Common myeloid progenitor, CD34-positive (primary cell): ENCODE measurements at regions not wholly inside any gene's neighbourhood (a gene's known extent, or its start where the extent isn't known, plus 50 kb on each side); places are given as distances from the start of the nearest gene placed in this dataset.

Experiments used
- CTCF ChIA-PET: fragments of 350-600 bp; sonication (Branson Sonifier 250); formaldehyde crosslinking; loops from one replicate; lab custom pipeline; 2021; ENCODE audit warnings: antibody characterized with exemption; lab: Charles Lee
- POLR2A ChIA-PET: fragments of 350-600 bp; sonication (Branson Sonifier 250); formaldehyde crosslinking; loops from one replicate; lab custom pipeline; 2021; ENCODE audit warnings: antibody characterized with exemption; lab: Charles Lee
- DNase-seq, 3 donors: peaks; one replicate each; pipeline versions ENCODE4 v3.0.0 to v3.0.0-alpha.2; 2013
- H3K27ac ChIP-seq, 2 experiments: 1 replicate in 1 of 2; 2 replicates in 1 of 2; pipeline ENCODE4 v1.7.0; 2013; ENCODE audit warnings: inconsistent platforms in 2 of 2, low read length in 2 of 2, mild to moderate bottlenecking in 2 of 2, low read depth in 1 of 2, moderate library complexity in 1 of 2; ENCODE audit not compliant: severe bottlenecking in 2 of 2, insufficient read depth in 1 of 2, poor library complexity in 1 of 2
- H3K27me3 ChIP-seq, 5 experiments: replicated peaks in 2 of 5; 1 replicate in 3 of 5; 2 replicates in 2 of 5; pipeline versions ENCODE4 v1.6.1 to v1.7.0; 2013; ENCODE audit warnings: low read length in 4 of 5, mild to moderate bottlenecking in 2 of 5, moderate library complexity in 2 of 5, inconsistent platforms in 1 of 5; ENCODE audit not compliant: insufficient read depth in 5 of 5, control insufficient read depth in 4 of 5
- H3K36me3 ChIP-seq, 4 experiments: 1 replicate in 2 of 4; 2 replicates in 2 of 4; pipeline versions ENCODE4 v1.6.1 to v1.7.0; 2013; ENCODE audit warnings: low read length in 3 of 4, control low read depth in 1 of 4, mild to moderate bottlenecking in 1 of 4; ENCODE audit not compliant: control insufficient read depth in 4 of 4, insufficient read depth in 4 of 4
- H3K4me1 ChIP-seq, 4 experiments: 1 replicate in 3 of 4; 2 replicates in 1 of 4; pipeline versions ENCODE4 v1.6.1 to v1.7.1; 2013; ENCODE audit warnings: low read length in 3 of 4, mild to moderate bottlenecking in 3 of 4, control low read depth in 1 of 4, inconsistent platforms in 1 of 4, moderate library complexity in 1 of 4; ENCODE audit not compliant: control insufficient read depth in 4 of 4, insufficient read depth in 4 of 4; ENCODE audit errors: control extremely low read depth in 1 of 4
- H3K4me3 ChIP-seq, 7 experiments: 1 replicate in 4 of 7; 2 replicates in 3 of 7; pipeline versions ENCODE4 v1.5.1 to v1.7.0; 2013; ENCODE audit warnings: mild to moderate bottlenecking in 7 of 7, low read length in 6 of 7, moderate library complexity in 6 of 7, inconsistent platforms in 2 of 7, low read depth in 2 of 7, control low read depth in 1 of 7; ENCODE audit not compliant: insufficient read depth in 4 of 7, control insufficient read depth in 1 of 7; ENCODE audit errors: extremely low read depth in 1 of 7
- H3K9me3 ChIP-seq, 5 experiments: 1 replicate in 4 of 5; 2 replicates in 1 of 5; pipeline versions ENCODE4 v1.6.1 to v1.7.1; 2013; ENCODE audit warnings: low read length in 4 of 5, mild to moderate bottlenecking in 2 of 5, inconsistent platforms in 1 of 5, low read depth in 1 of 5, moderate library complexity in 1 of 5; ENCODE audit not compliant: control insufficient read depth in 4 of 5, insufficient read depth in 2 of 5; ENCODE audit errors: control extremely low read depth in 1 of 5
- WGBS: methylation state at CpG from one replicate; pipeline ENCODE4 v1.1.5; 2013; ENCODE audit not compliant: insufficient coverage; 5-methylcytosine and 5-hydroxymethylcytosine counted together

GRCh38 chr12:92077530-92077929 lies 68.1 kb downstream of the BTG1 start:
- WGBS, result 100% methylated on average over 1 of the region's 1 CpG
- DNase-seq, result no peak
- no peaks in the 10 kb centered on the region for H3K4me1 ChIP-seq
- H3K27ac ChIP-seq, result no peak overlapping the region
- no peaks in the 10 kb centered on the region for H3K27me3 ChIP-seq
- CTCF ChIA-PET, result no interaction called here
- no peak overlapping the region for H3K4me3 ChIP-seq
- POLR2A ChIA-PET, result no interaction called here
- no peaks in the 10 kb centered on the region for H3K9me3 ChIP-seq
- H3K36me3 ChIP-seq, result no peaks in the 10 kb centered on the region

- no peak overlapping the region for H3K27ac ChIP-seq
- DNase-seq, result no peak
- H3K36me3 ChIP-seq, result no peaks in the 10 kb centered on the region
- no peaks in the 10 kb centered on the region for H3K9me3 ChIP-seq
- POLR2A ChIA-PET, result no interaction called here
- no peaks in the 10 kb centered on the region for H3K4me1 ChIP-seq
- CTCF ChIA-PET, result no interaction called here
- H3K4me3 ChIP-seq, result no peak overlapping the region
- H3K27me3 ChIP-seq, result no peaks in the 10 kb centered on the region
Observed at GRCh38 chr12:92076101-92076500, 69.5 kb downstream of the BTG1 start.

GRCh38 chr12:92075425-92075914 lies 70.2 kb downstream of the BTG1 start:
- CTCF ChIA-PET, result no interaction called here
- no peak overlapping the region for H3K4me3 ChIP-seq
- no peaks in the 10 kb centered on the region for H3K36me3 ChIP-seq
- H3K27ac ChIP-seq, result no peak overlapping the region
- H3K4me1 ChIP-seq, result no peaks in the 10 kb centered on the region
- POLR2A ChIA-PET, result no interaction called here
- 93% methylated on average over 2 of the region's 2 CpGs for WGBS
- DNase-seq, result no peak
- no peaks in the 10 kb centered on the region for H3K27me3 ChIP-seq
- H3K9me3 ChIP-seq, result no peaks in the 10 kb centered on the region

- DNase-seq, result no peak
- POLR2A ChIA-PET, result no interaction called here
- Histone ChIP-seq H3K4me1 (peaks cover 0 to 2% (median 0%) of the 10 kb centered on the region in 4 experiments), H3K27ac (no peak overlapping the region), H3K4me3 (no peak overlapping the region), H3K9me3 (no peaks in the 10 kb centered on the region), H3K27me3 (no peaks in the 10 kb centered on the region), H3K36me3 (no peaks in the 10 kb centered on the region)
- CTCF ChIA-PET, result no interaction called here
- 89% methylated on average over 2 of the region's 2 CpGs for WGBS
Observed at GRCh38 chr12:92074889-92075288, 70.8 kb downstream of the BTG1 start.

- H3K4me3 ChIP-seq, result no peak overlapping the region
- WGBS, result no CpG with 5 or more reads among the region's 2 CpGs
- POLR2A ChIA-PET, result no interaction called here
Observed at GRCh38 chr12:92073094-92073493, 72.6 kb downstream of the BTG1 start.

GRCh38 chr12:92072112-92072511 lies 73.5 kb downstream of the BTG1 start:
- Histone ChIP-seq H3K9me3 (no peaks in the 10 kb centered on the region), H3K4me3 (no peak overlapping the region), H3K36me3 (no peaks in the 10 kb centered on the region), H3K27ac (no peak overlapping the region), H3K27me3 (no peaks in the 10 kb centered on the region), H3K4me1 (peaks cover 0 to 2% (median 0%) of the 10 kb centered on the region in 4 experiments)
- 100% methylated on average over 1 of the region's 1 CpG for WGBS
- POLR2A ChIA-PET, result no interaction called here
- CTCF ChIA-PET, result no interaction called here
- no peak for DNase-seq

More at GRCh38 chr12:92073094-92073493, 72.6 kb downstream of the BTG1 start:
- DNase-seq, result no peak
- H3K27me3 ChIP-seq, result no peaks in the 10 kb centered on the region
- CTCF ChIA-PET, result no interaction called here
- peaks cover 0 to 2% (median 0%) of the 10 kb centered on the region in 4 experiments for H3K4me1 ChIP-seq
- no peaks in the 10 kb centered on the region for H3K9me3 ChIP-seq
- H3K36me3 ChIP-seq, result no peaks in the 10 kb centered on the region
- H3K27ac ChIP-seq, result no peak overlapping the region

- no peaks in the 10 kb centered on the region for H3K9me3 ChIP-seq
- 80% methylated on average over 1 of the region's 6 CpGs for WGBS
- CTCF ChIA-PET, result no interaction called here
- no peak overlapping the region for H3K27ac ChIP-seq
- DNase-seq, result peak in 2 of 3 donors; percentile 17 to 18
- POLR2A ChIA-PET, result no interaction called here
- H3K4me3 ChIP-seq, result no peak overlapping the region
- H3K27me3 ChIP-seq, result no peaks in the 10 kb centered on the region
- H3K4me1 ChIP-seq, result peaks cover 0 to 2% (median 0%) of the 10 kb centered on the region in 4 experiments
- H3K36me3 ChIP-seq, result no peaks in the 10 kb centered on the region
Observed at GRCh38 chr12:92070864-92071445, 74.7 kb downstream of the BTG1 start.
